MV-4-11 (cell line): ENCODE measurements at regions not wholly inside any gene's neighbourhood (a gene's known extent, or its start where the extent isn't known, plus 50 kb on each side); places are given as distances from the start of the nearest gene placed in this dataset.
"Not testable (repeated sequence)": the region's sequence is repeated elsewhere in the genome, so short reads cannot be mapped to it uniquely, and the experiment has no call there.

Experiments used
- DNase-seq: peaks from one replicate; lab custom pipeline; 2025; lab: John Stamatoyannopoulos, UW

DNA sequence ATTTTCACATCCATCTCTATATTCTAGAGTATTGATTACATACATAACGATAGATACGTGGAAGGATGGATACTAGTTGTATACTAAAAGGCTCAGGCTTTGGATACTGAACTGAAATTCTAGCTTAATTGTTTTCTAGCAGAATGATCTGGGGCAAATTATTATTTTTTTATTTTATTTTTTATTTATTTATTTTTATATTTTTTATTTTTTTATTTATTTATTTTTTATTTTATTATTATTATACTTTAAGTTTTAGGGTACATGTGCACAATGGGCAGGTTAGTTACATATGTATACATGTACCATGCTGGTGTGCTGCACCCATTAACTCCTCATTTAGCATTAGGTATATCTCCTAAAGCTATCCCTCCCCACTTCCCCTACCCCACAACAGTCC lies 432.6 kb upstream of the GRM7 start:
- DNase-seq, result not testable (repeated sequence)

DNA sequence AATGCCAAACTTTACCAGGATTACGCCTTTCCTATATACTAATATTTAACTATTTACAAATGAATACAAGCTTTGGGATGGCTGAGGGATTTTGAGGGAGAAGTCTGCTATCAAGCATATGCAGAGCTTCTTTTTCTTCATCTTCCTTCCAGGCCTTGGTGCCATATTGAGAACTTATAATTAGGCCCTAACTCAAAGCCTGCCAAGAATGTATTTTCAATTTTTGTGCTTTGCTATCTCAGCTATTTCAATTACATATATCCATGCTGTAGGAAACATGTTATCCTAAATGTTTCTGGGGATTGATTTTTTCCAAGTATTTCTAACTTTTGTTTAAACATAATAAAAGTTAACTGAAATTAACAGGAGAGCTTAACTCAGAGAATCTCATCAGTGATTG lies 425.0 kb upstream of the GRM7 start:
- no peak for DNase-seq

DNA sequence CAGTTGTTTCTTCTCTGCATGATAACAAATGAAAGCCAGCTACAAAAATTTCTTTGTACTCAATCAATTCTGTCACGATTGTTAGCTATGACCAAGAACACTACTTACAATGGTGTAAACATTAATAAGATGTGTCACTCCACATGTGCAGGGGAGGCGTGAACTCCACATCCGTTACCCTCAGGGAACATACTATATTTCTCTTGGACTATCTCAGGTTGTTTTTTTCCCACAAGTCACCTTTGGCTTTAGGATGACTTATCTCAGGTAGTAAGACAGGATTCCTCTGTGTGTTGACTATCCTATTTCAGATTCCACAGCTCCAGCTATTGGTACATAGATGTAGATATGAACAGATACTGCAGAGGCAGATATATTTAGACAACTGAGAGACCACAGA lies 423.3 kb upstream of the GRM7 start:
- DNase-seq, result no peak

DNA sequence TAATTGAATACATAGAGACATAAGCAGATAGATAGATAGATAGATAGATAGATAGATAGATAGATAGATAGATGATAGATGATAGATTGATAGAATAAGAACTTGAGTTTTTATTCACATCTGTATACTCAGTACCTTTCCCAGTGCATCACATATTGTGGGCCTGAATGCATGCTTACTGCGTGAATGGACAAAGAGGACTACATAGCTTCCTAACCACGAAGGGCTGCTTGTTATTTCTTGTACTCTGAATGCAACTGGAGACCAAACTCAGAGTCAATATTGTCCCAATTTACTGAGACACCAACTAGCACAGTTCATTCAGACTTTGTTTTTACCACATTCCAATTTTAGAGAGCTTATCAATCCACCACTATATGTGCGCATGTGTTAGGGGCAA lies 422.9 kb upstream of the GRM7 start:
- no peak for DNase-seq

DNA sequence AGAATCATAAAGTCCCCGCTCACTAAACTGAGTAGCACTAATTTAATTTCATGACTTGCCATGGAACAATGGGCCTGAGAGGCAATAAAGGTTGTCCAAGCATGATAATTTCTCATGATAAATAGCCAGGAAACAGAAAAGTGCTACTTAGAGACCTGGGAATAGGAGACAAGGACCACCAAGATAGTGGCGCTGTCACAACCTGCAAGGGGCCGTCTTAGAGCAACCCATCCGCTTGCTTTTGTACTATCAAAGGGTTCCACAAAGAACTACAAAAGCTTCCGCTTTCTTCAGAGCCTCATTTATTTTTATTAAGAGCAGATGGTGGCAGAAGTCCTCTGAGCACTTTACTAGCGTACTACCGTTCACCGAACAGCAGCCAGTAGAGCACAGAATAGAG lies 421.7 kb upstream of the GRM7 start:
- no peak for DNase-seq

DNA sequence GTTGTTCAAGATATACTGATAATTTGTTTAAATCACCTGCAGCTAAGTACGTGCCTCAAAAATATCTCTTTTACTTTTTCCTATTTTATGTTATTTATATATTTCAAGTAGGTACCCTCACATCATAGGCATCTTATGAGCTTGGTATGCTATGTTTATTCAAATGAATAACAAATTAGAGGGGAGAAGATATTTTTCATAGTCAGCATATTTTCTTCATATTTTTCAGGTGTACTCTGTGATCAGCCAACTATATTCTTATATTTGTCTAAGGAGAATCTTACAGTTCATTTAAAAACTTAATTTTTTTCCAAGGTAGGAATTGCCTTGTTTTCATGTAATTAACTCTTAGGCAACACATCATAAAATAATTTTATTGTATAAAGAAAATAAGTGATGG lies 421.1 kb upstream of the GRM7 start:
- no peak for DNase-seq

DNA sequence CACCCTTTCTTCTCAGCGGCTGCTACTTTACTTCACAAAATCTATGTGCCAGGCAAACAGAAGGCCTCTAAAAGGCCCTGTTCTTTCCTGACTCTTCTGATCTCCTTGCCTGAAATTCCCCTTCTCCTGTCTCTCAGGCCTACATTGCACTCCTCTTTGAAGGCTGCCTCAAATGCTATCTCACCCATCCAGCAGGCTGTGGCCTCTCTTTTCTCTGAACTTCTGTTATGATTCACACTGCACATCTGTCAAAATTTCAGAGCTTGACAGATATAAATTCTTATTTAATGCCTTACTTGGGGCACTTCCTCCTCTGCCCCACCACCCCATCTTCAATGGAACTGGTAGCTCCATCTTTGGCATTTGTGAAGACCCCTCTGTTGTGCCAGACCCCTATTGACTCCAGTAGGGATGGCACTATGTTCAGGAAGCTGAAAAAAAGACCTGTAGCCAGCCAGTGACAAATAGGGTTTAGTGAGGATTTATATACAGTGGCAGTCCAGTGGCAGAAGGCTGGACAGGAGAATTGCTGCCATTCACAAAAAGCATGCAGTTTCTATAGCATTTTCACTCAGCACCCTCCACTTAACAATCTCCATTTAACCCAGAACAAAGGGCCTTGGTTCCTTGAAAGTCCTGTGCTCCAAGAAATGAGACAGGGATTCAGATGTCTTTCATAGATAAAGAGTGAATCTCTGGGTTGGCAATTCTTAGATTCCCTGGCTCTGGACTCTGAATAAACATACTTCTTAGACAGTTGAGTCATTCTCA lies 415.8 kb upstream of the GRM7 start:
- DNase-seq, result no peak

DNA sequence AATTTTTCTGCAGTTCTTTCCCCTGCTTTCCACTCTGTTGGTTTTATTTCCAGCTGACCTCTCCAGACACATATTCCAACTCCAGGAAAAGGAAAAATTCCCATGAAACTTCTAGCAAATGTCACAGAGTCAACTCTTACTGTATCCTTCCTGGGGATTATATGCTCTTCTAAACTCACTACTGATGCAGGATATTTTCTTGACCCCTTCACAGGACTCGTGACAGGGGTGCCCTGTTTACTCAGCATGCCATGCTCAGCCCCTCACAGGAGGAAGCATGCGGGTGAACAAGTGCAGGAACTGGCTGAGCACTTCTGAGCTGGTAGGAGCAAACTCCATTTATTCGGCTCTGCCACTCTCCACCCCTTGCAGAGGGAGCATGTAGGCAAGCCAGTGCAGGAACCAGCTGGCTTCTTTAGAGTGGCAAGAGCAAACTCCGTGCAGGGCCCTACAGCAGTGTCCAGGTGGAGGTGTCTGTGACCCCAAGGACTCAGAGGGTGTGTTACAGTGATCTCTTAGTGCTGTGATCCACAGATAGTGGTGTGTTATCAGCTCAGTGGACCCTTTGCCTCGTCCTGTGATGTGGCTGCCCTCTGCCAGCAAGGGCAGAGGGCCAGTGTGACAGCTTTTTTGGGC lies 413.6 kb upstream of the GRM7 start:
- no peak for DNase-seq

DNA sequence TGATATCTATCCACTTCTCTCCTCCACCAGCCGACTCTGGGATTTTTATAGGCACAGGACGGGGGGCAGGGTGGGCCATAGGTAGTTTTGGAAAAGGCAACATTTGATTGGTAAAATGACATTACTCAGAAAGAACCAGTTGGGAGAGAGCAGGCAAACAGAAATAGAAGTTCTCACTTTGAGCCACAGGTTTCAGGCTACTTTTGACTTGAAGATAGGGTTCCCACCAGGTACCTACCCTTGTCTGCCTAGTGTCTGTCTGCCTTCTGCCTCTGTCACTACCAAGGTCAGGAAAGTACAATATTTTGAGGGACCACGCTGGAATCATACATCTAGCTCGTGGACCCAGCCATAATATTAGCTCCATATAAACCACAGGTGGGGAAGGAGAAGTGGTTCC lies 412.9 kb upstream of the GRM7 start:
- no peak for DNase-seq

DNA sequence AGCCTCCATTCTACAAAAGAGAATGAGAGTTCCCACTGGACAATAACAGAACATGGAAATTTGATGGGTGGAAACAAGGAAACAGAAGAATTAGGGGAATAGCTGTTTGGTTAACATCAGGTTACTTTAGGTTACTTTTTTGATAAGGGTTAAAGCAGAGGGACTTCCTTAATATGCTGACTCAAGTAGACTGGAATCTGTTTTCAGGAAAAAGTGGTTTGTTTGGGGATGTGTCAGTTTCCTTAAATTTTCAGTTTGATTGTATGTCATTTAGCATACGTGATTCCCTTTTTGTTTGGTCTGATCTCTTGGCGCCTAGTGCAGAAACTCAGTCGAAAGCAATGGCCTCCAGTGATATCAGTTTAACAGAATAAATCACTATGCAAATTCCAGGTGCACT lies 411.8 kb upstream of the GRM7 start:
- no peak for DNase-seq

DNA sequence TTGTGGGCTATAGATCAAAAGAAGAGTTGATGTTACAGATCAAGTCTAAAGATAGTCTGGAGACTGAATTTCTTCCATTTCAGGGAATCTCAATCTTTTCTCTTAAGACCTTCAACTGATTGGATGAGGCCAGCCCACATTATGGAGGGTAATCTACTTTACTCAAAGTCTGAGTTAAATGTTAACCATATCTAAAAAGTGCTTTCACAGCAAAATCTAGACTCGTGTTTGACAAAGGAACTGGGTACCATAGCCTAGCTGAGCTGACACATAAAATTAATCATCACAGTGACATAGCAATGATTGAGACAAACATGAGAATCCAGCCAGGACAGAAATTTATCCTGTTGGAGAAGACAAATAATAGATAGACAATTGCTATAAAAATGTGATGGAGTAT lies 407.9 kb upstream of the GRM7 start:
- no peak for DNase-seq

DNA sequence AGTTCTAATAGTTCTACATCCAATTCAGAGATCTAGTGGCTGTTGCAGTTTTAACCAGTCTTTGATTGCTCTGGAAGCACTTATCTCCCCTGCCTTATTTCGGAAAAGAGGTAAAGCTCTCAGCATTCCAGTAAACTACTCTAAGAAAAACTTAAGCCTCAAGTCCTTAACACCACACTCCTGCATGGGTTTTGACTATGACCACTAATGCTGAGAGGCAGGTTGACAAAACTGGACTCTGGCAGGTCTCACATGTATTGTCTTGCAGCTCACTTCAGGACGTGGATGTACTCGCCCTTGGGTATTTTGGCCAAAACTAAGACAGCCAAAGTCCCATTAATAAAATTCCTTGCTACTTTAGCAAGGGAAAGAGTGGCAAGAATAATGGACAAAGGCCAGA lies 405.9 kb upstream of the GRM7 start:
- no peak for DNase-seq

DNA sequence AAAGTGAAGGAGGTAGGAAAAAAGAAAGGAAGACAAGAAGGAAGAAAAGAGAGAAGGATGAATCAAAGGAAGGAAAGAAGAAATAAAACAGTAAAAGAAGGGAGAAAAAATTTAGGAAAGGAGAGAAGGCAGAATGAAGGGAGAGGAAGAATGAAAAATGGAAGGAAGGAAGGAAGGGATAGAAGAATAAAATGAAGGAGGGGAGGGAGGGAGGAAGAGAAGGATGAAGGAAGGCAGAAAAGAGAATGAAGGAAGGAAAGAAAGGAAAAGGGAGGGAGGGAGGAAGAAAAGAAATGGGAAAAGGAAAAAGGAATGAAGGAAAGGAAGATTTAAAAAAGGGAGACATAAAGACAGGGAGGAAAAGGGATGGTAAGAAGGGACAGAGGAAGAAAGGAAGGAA lies 393.7 kb upstream of the GRM7 start:
- no peak for DNase-seq

DNA sequence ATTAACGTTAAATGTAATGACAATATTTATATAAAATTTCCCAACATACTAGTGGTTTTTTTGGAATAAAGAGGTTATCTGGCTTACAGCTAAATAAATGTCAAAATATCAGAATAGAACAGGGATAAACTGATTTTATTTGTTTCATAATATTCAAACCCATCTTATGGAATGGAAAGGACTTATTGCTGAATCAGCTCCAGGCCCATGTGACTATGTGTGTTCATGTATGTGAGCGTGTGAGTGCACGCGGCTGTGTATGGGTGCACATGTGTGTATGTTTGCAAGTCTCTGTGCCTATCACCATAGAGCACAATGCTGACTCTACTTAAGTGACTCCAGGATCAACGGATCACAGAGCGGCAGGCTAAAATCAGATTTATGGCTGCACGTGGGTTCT lies 392.3 kb upstream of the GRM7 start:
- DNase-seq, result no peak

DNA sequence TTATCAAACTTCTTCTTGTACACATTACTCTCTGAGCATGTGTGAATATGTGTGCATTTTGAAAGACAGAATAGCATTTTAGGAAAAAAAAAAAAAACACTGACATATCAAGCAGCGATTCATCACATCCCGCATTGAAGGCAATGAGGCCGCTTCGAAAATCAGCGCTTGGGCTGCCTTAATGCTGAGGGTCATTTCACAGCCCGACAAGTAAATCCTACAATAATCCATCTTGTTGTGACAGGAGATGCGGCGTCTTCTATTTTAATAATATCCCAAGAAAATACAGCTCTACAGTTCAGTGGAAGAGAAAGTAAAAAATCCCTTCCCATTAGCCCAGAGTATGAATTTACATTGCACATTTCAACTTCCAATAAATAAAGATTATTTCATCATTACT lies 389.2 kb upstream of the GRM7 start:
- no peak for DNase-seq

DNA sequence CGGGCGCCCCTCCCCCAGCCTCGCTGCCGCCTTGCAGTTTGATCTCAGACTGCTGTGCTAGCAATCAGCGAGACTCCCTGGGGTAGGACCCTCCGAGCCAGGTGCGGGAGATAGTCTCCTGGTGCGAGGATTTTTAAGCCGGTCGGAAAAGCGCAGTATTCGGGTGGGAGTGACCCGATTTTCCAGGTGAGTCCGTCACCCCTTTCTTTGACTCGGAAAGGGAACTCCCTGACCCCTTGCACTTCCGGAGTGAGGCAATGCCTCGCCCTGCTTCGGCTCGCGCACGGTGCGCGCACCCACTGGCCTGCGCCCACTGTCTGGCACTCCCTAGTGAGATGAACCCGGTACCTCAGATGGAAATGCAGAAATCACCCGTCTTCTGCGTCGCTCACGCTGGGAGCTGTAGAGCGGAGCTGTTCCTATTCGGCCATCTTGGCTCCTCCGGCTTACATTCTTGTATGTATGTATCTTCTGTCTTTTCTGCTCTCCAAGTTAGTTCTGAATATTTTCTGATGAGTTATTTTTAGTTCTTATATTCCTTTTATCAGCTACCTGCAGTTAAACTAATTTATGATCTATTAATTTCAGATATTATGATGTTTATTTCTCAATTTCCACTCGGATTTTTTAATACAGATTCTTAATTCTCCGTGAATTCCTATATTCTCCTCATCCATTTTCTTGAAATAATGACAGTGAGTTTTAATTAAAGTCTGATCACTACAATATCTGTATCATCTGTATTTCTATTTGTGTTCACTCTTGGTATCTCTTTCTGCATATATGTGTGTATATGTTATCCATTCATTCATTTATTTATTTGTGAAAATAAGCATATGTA lies 370.2 kb upstream of the GRM7 start:
- DNase-seq, result not testable (repeated sequence)

DNA sequence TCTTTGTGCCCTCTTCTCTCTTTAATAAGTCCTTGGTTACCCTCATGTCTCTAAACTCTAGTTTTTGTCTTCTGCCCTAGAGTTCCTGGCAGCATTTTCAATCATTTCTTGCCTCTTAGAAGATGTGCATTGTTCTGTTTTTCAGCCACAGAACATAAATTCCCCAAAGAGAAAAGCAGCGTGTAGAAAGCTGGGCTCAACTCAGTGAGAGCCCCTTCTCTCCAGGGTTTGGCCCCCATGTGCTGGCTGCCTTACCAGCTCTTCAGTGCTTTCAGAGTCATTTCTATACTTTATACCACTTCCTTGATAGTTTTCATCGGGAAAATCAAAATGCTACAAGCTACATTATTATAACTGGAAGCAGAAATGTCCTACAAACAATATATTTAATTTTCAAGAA lies 369.1 kb upstream of the GRM7 start:
- DNase-seq, result no peak

DNA sequence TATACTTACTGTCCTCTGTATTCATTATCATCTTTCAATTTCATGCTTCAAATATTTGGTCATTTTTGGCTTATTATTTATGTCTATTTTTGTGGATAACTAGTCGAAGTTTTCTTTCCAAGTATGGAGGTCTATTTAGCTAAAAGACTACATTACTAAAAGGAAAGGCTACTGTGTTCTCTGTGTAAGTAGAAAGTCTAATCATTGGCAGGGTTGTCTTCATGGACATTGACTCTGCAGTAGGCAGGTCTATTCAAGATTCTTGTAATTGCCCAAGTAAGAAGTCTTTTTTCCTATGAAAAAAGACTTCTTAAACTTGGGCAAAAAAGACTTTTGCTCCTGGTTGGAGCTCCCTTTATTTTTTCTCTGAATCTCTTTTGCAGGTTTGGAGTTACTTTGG lies 368.6 kb upstream of the GRM7 start:
- DNase-seq, result no peak

DNA sequence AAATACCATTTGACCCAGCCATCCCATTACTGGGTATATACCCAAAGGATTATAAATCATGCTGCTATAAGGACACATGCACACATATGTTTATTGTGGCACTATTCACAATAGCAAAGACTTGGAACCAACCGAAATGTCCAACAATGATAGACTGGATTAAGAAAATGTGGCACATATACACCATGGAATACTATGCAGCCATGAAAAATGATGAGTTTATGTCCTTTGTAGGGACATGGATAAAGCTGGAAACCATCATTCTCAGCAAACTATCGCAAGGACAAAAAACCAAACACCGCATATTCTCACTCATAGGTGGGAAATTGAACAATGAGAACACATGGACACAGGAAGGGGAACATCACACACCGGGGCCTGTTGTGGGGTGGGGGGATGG lies 362.0 kb upstream of the GRM7 start:
- DNase-seq, result not testable (repeated sequence)

DNA sequence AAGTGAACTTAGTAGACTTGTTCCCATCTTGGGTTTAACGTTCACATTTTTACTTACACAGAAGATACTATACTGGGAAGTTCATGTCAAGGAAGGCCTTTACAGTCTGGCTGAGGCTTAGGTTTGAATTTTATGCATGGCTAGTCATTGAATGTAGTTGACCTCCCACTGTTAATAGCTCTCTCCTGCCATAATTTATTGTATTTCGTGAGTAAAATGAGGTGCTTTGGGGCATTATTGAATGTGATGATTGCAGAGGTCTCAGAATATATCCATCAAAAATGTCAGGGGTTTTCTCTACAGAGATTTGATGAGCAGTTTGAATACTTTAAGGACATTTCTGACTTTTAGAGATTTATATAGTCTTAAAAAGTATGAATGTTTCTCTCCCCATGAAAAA lies 356.6 kb upstream of the GRM7 start:
- no peak for DNase-seq

DNA sequence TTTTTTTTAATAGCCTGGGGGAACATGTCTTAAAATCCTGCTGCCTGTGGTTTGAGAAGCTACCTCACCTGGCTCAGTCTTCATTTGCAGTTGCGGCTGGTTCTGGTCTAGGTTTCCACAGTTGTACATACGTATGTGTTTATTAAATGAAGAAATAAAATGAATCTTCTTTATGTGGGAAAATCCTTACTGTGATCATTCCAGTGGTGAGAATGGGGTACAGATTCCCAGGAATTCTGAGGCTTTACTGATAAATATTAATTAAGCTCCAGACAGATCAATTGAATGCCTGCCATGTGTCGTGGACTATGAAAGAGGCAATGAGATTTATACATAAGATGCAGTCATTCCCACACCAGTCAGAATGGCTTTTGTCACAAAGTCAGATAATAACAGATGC lies 356.1 kb upstream of the GRM7 start:
- DNase-seq, result no peak

DNA sequence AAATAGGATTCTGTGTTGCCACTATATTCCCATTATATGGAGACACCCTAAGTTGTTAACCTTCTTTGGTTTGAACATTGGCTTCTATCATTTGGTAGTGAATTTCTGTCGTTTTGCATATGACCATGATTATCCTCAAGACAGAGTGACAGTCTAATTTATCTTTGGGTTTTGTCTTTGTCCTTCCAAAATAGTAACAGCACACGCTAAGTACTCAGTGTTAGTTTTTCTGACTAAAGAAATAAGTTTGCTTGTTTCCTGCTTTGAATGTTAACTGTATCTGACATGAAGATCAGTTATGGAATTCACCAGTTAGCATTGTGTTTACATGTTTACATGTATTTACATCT lies 352.5 kb upstream of the GRM7 start:
- DNase-seq, result no peak

DNA sequence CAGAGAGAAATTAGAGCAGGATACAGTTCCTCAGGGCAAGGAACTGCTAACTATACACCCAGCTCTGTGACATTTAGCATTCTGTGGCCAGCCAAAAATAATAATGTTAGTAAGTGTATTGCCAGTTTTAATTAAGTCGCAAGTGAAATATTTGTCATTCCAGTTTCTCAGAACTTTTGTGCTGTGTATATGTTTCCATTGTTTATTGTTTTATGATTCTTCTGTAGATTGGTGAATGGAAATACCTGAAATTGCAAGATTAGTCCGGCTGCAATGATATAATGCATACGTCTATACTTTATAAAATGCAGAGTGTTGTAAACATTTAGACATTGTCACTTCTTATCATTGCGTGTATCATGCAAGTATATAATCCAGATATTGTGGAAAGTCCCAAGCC lies 351.3 kb upstream of the GRM7 start:
- no peak for DNase-seq
